SKM-1 treated with dmso at 0.1 percent for 144 hours (cell line): ENCODE measurements at regions not wholly inside any gene's neighbourhood (a gene's known extent, or its start where the extent isn't known, plus 50 kb on each side); places are given as distances from the start of the nearest gene placed in this dataset.

ENCODE experiments used
- DNase-seq: peaks from one replicate; lab custom pipeline; 2025; ENCODE audit not compliant: unreplicated experiment; lab: John Stamatoyannopoulos, UW

GRCh38 chr10:123568751-123569150 lies 97.4 kb upstream of the GPR26 start:
- DNase-seq: no peak

GRCh38 chr10:123569436-123570035 lies 96.6 kb upstream of the GPR26 start:
- no peak for DNase-seq

- no peak for DNase-seq
These were observed 95.9 kb upstream of the GPR26 start for GRCh38 chr10:123570051-123570897.

GRCh38 chr10:123570898-123571515 lies 95.1 kb upstream of the GPR26 start:
- DNase-seq: no peak

- no peak for DNase-seq
These were observed 94.2 kb upstream of the GPR26 start for GRCh38 chr10:123571978-123572377.

- DNase-seq: peak; percentile 3
These were observed 92.7 kb upstream of the GPR26 start for GRCh38 chr10:123573236-123574108.

GRCh38 chr10:123574109-123574698 lies 92.0 kb upstream of the GPR26 start:
- no peak for DNase-seq

- DNase-seq: no peak
These were observed 91.0 kb upstream of the GPR26 start for GRCh38 chr10:123575105-123575504.

- no peak for DNase-seq
These were observed 89.4 kb upstream of the GPR26 start for GRCh38 chr10:123576706-123577105.

- DNase-seq: no peak
These were observed 88.2 kb upstream of the GPR26 start for GRCh38 chr10:123577921-123578461.

- DNase-seq: no peak
These were observed 87.4 kb upstream of the GPR26 start for GRCh38 chr10:123578721-123579120.

- DNase-seq: no peak
These were observed 86.5 kb upstream of the GPR26 start for GRCh38 chr10:123579675-123580074.

- no peak for DNase-seq
These were observed 85.7 kb upstream of the GPR26 start for GRCh38 chr10:123580426-123580825.

- no peak for DNase-seq
These were observed 84.5 kb upstream of the GPR26 start for GRCh38 chr10:123581656-123582055.

GRCh38 chr10:123582084-123582989 lies 83.8 kb upstream of the GPR26 start:
- DNase-seq: peak; percentile 44

GRCh38 chr10:123583639-123584418 lies 82.3 kb upstream of the GPR26 start:
- DNase-seq: no peak

GRCh38 chr10:123584419-123584775 lies 81.8 kb upstream of the GPR26 start:
- no peak for DNase-seq

- DNase-seq: no peak
These were observed 80.4 kb upstream of the GPR26 start for GRCh38 chr10:123585477-123586445.
